ENCODE measurements at regions not wholly inside any gene's neighbourhood (a gene's known extent, or its start where the extent isn't known, plus 50 kb on each side); places are given as distances from the start of the nearest gene placed in this dataset.

DNA sequence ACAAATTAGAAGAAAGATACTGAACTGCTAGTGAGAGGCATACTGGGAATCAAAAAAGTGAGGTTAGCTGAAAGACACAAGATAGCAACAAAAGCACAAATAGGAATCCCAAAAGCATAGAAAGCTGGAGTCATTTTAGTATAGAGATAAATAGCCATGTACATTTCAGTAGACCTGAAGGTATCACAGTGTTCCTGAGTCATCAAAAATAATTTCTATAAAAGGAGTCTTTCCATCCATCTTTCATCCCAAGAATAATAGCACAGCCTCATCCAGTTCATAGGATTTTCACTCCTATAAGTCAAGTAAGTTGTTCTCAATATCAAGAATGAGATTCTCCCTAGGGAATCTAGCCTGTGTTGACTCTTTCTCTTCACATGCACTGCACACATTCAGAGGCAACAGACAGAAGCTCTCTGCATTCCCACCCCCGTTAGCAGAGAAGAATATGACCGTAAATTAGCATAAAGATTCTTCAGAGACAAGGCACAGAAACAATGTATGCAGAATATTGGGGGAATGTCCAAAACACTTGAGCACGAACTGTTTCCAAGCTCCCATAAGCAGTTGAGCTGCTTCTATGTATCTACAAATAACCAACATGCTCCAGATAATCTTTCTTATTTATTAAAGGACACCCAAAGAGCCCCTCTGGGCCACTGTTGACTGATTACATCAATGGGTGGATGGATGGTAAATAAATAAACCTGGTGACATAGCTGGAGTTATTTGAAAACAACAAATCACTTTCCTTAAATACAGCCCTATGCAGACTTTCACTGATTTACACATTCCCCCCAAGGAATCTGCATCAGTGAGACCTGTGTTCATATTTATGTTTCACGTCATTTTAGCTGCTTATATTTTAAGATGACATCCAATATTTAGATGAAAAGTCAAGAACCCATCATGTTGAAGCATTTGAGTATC lies 174.5 kb upstream of the PKDCC start:
- Mint-ChIP-seq H3K36me3 (ENCODE audit: low read depth) (no peaks in the 10 kb centered on the region), H3K27me3 (ENCODE audit: insufficient read depth) (peaks cover 24% of the 10 kb centered on the region), H3K4me3 (no peak overlapping the region), H3K4me1 (ENCODE audit: low read depth) (no peaks in the 10 kb centered on the region), H3K9me3 (no peaks in the 10 kb centered on the region), H3K27ac (no peak overlapping the region)
- no peak for DNase-seq
- TF ChIP-seq, protein P1, sequence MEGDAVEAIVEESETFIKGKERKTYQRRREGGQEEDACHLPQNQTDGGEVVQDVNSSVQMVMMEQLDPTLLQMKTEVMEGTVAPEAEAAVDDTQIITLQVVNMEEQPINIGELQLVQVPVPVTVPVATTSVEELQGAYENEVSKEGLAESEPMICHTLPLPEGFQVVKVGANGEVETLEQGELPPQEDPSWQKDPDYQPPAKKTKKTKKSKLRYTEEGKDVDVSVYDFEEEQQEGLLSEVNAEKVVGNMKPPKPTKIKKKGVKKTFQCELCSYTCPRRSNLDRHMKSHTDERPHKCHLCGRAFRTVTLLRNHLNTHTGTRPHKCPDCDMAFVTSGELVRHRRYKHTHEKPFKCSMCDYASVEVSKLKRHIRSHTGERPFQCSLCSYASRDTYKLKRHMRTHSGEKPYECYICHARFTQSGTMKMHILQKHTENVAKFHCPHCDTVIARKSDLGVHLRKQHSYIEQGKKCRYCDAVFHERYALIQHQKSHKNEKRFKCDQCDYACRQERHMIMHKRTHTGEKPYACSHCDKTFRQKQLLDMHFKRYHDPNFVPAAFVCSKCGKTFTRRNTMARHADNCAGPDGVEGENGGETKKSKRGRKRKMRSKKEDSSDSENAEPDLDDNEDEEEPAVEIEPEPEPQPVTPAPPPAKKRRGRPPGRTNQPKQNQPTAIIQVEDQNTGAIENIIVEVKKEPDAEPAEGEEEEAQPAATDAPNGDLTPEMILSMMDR (IDR thresholded peaks at IDR 0.05), result no peak

DNA sequence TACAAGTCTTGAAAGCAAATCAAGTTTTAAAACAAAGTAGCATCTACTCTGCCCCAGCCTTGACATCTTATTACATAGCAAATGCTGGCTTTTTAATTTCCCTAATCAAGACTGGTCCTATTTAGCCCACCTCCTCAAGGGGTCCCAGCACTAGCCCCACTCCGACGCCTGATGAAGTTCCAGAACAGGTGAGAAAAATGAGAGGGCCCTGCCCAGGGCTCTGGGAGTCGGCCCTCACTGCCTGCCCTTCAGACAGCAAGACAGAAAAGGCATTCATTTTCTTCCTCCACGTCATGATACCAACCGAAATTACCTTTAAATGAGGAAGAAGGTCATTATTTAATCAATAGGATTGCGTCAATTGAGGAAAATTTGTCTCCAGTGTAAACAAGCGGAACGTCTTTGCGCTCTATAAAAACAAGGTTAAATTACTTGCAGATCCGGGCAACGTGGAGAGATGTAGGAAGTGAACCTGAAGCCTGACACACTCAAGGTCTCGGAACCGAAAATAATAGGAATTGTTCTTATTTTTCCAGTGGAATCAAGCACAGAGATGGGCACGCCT lies 170.6 kb upstream of the PKDCC start:
- Mint-ChIP-seq H3K4me1 (ENCODE audit: low read depth) (no peaks in the 10 kb centered on the region), H3K4me3 (no peak overlapping the region), H3K9me3 (no peaks in the 10 kb centered on the region), H3K27ac (no peak overlapping the region), H3K27me3 (ENCODE audit: insufficient read depth) (peaks cover 32% of the 10 kb centered on the region), H3K36me3 (ENCODE audit: low read depth) (no peaks in the 10 kb centered on the region)
- TF ChIP-seq, protein P1 (IDR thresholded peaks at IDR 0.05), result no peak
- no peak for DNase-seq

DNA sequence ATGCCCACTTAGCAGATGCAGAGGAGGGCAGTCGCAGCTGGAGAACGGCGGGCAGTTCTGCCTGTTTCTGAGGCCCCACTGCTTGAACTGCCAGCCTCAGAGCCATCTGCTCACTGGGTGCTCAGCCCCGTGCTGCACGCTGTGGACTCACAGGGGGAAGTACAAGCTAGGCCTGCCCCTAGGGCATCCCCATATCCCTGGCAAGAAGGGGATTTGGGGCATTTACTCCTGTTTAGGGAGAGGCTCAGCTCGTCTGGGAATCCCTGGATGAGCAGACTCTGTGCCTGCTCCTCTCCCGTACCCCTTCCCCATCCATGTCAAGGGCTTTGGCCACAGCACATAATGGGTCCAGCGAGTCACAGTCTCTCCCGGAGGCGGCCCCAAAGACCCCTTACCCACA lies 169.8 kb upstream of the PKDCC start:
- TF ChIP-seq, protein P1 (IDR thresholded peaks at IDR 0.05), result no peak
- Mint-ChIP-seq H3K27me3 (ENCODE audit: insufficient read depth) (peaks cover 32% of the 10 kb centered on the region), H3K27ac (no peak overlapping the region), H3K9me3 (no peaks in the 10 kb centered on the region), H3K4me3 (no peak overlapping the region), H3K4me1 (ENCODE audit: low read depth) (no peaks in the 10 kb centered on the region), H3K36me3 (ENCODE audit: low read depth) (no peaks in the 10 kb centered on the region)
- no peak for DNase-seq

DNA sequence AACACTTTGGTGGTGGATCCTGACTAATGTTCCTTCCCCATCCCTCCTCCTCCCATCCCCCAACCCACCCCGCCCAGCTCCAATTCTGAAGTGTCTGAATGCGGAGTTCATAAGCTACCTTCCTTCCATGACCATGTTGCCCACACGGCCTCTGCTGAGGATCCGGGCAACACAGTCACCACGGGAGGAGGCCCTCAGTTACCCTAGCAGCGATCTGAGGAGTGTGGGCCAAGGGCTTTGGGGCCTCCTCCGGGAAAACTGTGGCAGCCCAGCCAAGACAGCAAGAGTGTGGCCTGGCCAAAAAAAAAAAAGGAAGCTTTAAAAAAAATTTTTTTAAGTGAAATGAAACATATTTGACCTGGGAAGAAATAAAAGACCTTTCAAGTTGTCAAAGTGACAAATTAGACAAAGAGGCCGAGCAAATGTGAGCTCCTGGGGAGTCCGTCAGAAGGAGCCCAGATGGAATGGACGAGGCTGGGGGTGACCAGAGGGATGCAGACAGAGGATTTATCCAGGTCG lies 169.0 kb upstream of the PKDCC start:
- Mint-ChIP-seq H3K9me3 (no peaks in the 10 kb centered on the region), H3K36me3 (ENCODE audit: low read depth) (no peaks in the 10 kb centered on the region), H3K4me3 (no peak overlapping the region), H3K4me1 (ENCODE audit: low read depth) (no peaks in the 10 kb centered on the region), H3K27ac (no peak overlapping the region), H3K27me3 (ENCODE audit: insufficient read depth) (peaks cover 32% of the 10 kb centered on the region)
- no peak for DNase-seq
- TF ChIP-seq, protein P1 (IDR thresholded peaks at IDR 0.05), result no peak

DNA sequence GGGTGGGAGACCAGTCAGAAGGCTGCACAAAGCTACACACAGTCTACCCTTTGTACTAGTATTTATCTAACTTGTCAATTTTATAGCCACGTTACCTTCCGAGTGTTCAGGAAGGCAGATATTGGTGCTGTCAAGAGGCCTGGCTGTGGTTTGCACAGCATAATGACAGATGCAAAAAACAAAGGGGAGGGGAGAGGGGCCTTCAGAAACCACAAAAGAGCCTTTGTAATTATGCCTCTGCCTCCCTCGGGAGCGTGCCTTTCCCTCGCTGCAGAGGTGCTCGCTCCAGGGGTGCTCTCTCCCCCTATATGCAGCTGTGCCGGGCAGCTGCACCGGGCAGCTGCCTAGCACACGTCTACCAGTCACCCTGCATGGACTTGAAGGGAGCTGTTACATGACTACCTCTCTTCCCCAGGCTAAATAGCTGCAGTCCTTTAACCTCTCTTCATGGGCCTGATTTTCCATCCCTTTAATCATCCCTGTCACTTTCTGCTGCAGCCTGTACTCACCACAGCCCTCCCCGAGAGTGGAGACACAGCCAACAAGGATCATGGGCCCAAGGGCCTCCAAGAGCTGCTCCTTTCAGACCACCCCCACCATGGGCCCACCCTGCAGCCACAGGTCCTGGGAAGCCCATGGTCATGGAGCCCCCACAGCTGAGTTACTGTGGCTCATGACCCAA lies 168.4 kb upstream of the PKDCC start:
- Mint-ChIP-seq H3K27ac (no peak overlapping the region), H3K9me3 (no peaks in the 10 kb centered on the region), H3K27me3 (ENCODE audit: insufficient read depth) (peaks cover 33% of the 10 kb centered on the region), H3K36me3 (ENCODE audit: low read depth) (no peaks in the 10 kb centered on the region), H3K4me1 (ENCODE audit: low read depth) (no peaks in the 10 kb centered on the region), H3K4me3 (no peak overlapping the region)
- TF ChIP-seq, protein P1 (IDR thresholded peaks at IDR 0.05), result no peak
- DNase-seq, result no peak

Measured in HFFc6 (cell line).